ENCODE measurements at regions not wholly inside any gene's neighbourhood (a gene's known extent, or its start where the extent isn't known, plus 50 kb on each side); places are given as distances from the start of the nearest gene placed in this dataset.

GRCh38 chr16:81151648-81152310, 55.6 kb upstream of the GCSH start:
- no peak for TF ChIP-seq CTCF (IDR thresholded peaks at IDR 0.05)
- no peak for TF ChIP-seq POLR2AphosphoS5 (IDR thresholded peaks at IDR 0.05)
- no peak for TF ChIP-seq EP300 (IDR thresholded peaks at IDR 0.05)
- no peak for TF ChIP-seq POLR2A (IDR thresholded peaks at IDR 0.05)

All from suprapubic skin (tissue), 4 donors.